SK-N-SH (cell line): ENCODE measurements at regions not wholly inside any gene's neighbourhood (a gene's known extent, or its start where the extent isn't known, plus 50 kb on each side); places are given as distances from the start of the nearest gene placed in this dataset.

ENCODE experiments used
- CTCF ChIP-seq: fragments of 200-600 bp; sonication (generic); IDR thresholded peaks from 2 replicates; pipeline ENCODE4 v1.6.1; 2017; ENCODE audit warnings: antibody characterized with exemption, mild to moderate bottlenecking, moderate library complexity
- EP300 ChIP-seq, 2 experiments: IDR thresholded peaks; 2 replicates each; pipeline versions ENCODE4 v1.4.0 to v1.6.1; 2012; ENCODE audit warnings: borderline replicate concordance in 1 of 2, low read depth in 1 of 2, low read length in 1 of 2
- JUND ChIP-seq: IDR thresholded peaks from 2 replicates; pipeline ENCODE4 v1.4.0; 2012
- POLR2AphosphoS5 ChIP-seq: IDR thresholded peaks from 2 replicates; pipeline ENCODE4 v1.6.1; 2012; ENCODE audit warnings: low read depth, low read length

DNA sequence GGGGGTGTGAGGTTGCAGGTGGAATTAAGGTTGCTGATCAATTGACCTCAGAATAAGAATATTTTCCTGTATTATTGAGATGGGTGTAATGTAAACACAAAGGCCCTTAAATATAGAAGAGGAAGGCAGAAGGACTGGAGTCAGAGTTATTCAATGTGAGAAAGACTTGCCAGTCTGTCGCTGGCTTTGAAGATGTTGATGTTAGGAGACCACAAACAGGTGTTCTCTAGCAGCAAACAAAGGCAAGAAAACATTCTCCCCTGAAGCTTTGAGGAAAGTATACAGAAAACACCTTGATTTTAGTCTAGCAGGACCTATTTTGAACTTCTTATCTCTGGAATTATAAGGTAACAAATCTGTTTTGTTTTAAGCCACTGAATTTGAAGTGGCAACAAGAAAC is 138.9 kb upstream of the PTPRK start:
- TF ChIP-seq JUND (no peak), CTCF (no peak), EP300 (IDR thresholded peaks at IDR 0.05; ENCODE audit: borderline replicate concordance in 1 of 2, low read depth in 1 of 2, low read length in 1 of 2) (no peak), POLR2AphosphoS5 (no peak)
